ENCODE measurements at regions not wholly inside any gene's neighbourhood (a gene's known extent, or its start where the extent isn't known, plus 50 kb on each side); places are given as distances from the start of the nearest gene placed in this dataset.
"Not testable (repeated sequence)": the region's sequence is repeated elsewhere in the genome, so short reads cannot be mapped to it uniquely, and the experiment has no call there.

- DNase-seq: no peak
Observed at GRCh38 chrX:98068024-98068580, 1184.4 kb downstream of the RPA4 start.

- DNase-seq: no peak
Observed at GRCh38 chrX:98071331-98071730, 1187.6 kb downstream of the RPA4 start.

GRCh38 chrX:98077440-98077839, 1193.7 kb downstream of the RPA4 start:
- no peak for DNase-seq

GRCh38 chrX:98111684-98112083, 1228.0 kb downstream of the RPA4 start:
- DNase-seq: no peak

GRCh38 chrX:98114021-98114420, 1230.3 kb downstream of the RPA4 start:
- no peak for DNase-seq

GRCh38 chrX:98141466-98141865, 1257.8 kb downstream of the RPA4 start:
- no peak for DNase-seq

- no peak for DNase-seq
Observed at GRCh38 chrX:98191003-98191402, 1307.3 kb downstream of the RPA4 start.

- DNase-seq: no peak
Observed at GRCh38 chrX:98194036-98194435, 1310.3 kb downstream of the RPA4 start.

- no peak for DNase-seq
Observed at GRCh38 chrX:98203800-98204199, 1320.1 kb downstream of the RPA4 start.

- DNase-seq: no peak
Observed at GRCh38 chrX:98207947-98208346, 1324.2 kb downstream of the RPA4 start.

- no peak for DNase-seq
Observed at GRCh38 chrX:98231003-98231402, 1347.3 kb downstream of the RPA4 start.

- not testable (repeated sequence) for DNase-seq
Observed at GRCh38 chrX:98240061-98240460, 1356.4 kb downstream of the RPA4 start.

- DNase-seq: no peak
Observed at GRCh38 chrX:98263135-98263534, 1379.4 kb downstream of the RPA4 start.

- DNase-seq: no peak
Observed at GRCh38 chrX:98289726-98290125, 1406.0 kb downstream of the RPA4 start.

- no peak for DNase-seq
Observed at GRCh38 chrX:98294310-98294709, 1410.6 kb downstream of the RPA4 start.

GRCh38 chrX:98296129-98296528, 1412.4 kb downstream of the RPA4 start:
- no peak for DNase-seq

- no peak for DNase-seq
Observed at GRCh38 chrX:98299785-98300184, 1416.1 kb downstream of the RPA4 start.

- DNase-seq: not testable (repeated sequence)
Observed at GRCh38 chrX:98300536-98300935, 1416.8 kb downstream of the RPA4 start.

GRCh38 chrX:98331407-98331806, 1447.7 kb downstream of the RPA4 start:
- no peak for DNase-seq

GRCh38 chrX:98338544-98338943, 1454.8 kb downstream of the RPA4 start:
- DNase-seq: no peak

GRCh38 chrX:98350940-98351339, 1467.2 kb downstream of the RPA4 start:
- DNase-seq: no peak

GRCh38 chrX:98357146-98357545, 1473.4 kb downstream of the RPA4 start:
- DNase-seq: no peak

- no peak for DNase-seq
Observed at GRCh38 chrX:98362630-98363029, 1478.9 kb downstream of the RPA4 start.

GRCh38 chrX:98371994-98372393, 1488.3 kb downstream of the RPA4 start:
- no peak for DNase-seq

- no peak for DNase-seq
Observed at GRCh38 chrX:98379134-98379533, 1495.4 kb downstream of the RPA4 start.

- no peak for DNase-seq
Observed at GRCh38 chrX:98380106-98380505, 1496.4 kb downstream of the RPA4 start.

All from NCI-H2029 (cell line).